Lung (tissue), 11 donors: ENCODE measurements at regions not wholly inside any gene's neighbourhood (a gene's known extent, or its start where the extent isn't known, plus 50 kb on each side); places are given as distances from the start of the nearest gene placed in this dataset.

Source experiments
- ATAC-seq: fragments of 200-7000 bp; cut with Tn5 transposase; one replicate; pipeline ENCODE4 v1.9.1; 2020; ENCODE audit warnings: moderate number of reproducible peaks; ENCODE audit not compliant: insufficient read depth, low FRiP score
- DNase-seq, 3 donors: peaks; one replicate each; pipeline ENCODE4 v3.0.0-alpha.2; 2013 to 2017
- H3K27ac ChIP-seq, 2 donors: one replicate each; pipeline ENCODE4 v1.5.1; 2013; ENCODE audit warnings: mild to moderate bottlenecking in 2 of 2, moderate library complexity in 2 of 2, control low read depth in 1 of 2, inconsistent platforms in 1 of 2, low read depth in 1 of 2, low read length in 1 of 2
- H3K27me3 ChIP-seq, 3 donors: one replicate each; pipeline ENCODE4 v1.5.1; 2013; ENCODE audit warnings: low read length in 2 of 3; ENCODE audit not compliant: control insufficient read depth in 3 of 3, insufficient read depth in 3 of 3
- H3K36me3 ChIP-seq, 4 donors: one replicate each; pipeline ENCODE4 v1.5.1; 2013; ENCODE audit warnings: low read length in 4 of 4, mild to moderate bottlenecking in 1 of 4, moderate library complexity in 1 of 4; ENCODE audit not compliant: control insufficient read depth in 4 of 4, insufficient read depth in 4 of 4
- H3K4me1 ChIP-seq, 5 donors: one replicate each; pipeline ENCODE4 v1.5.1; 2013; ENCODE audit warnings: low read length in 5 of 5, mild to moderate bottlenecking in 2 of 5, moderate library complexity in 1 of 5; ENCODE audit not compliant: control insufficient read depth in 5 of 5, insufficient read depth in 5 of 5
- H3K4me3 ChIP-seq: one replicate; pipeline ENCODE4 v1.5.1; 2013; ENCODE audit warnings: mild to moderate bottlenecking, control low read depth, moderate library complexity
- H3K9ac ChIP-seq, 2 donors: one replicate each; pipeline ENCODE4 v1.5.1; 2013; ENCODE audit warnings: low read length in 2 of 2, control low read depth in 1 of 2; ENCODE audit not compliant: insufficient read depth in 1 of 2
- H3K9me3 ChIP-seq, 4 donors: one replicate each; pipeline ENCODE4 v1.5.1; 2013; ENCODE audit warnings: low read length in 3 of 4, mild to moderate bottlenecking in 1 of 4, moderate library complexity in 1 of 4; ENCODE audit not compliant: control insufficient read depth in 4 of 4, insufficient read depth in 3 of 4
- WGBS, 2 donors: extraction: QIAGEN DNeasy Blood & Tissue Kit; methylation state at CpG; one replicate each; pipeline ENCODE4 v1.1.7; 2013; 5-methylcytosine and 5-hydroxymethylcytosine counted together
- TF ChIP-seq, protein P1 (sequence below): IDR thresholded peaks from 2 replicates; pipeline ENCODE4 v1.5.1; 2012; ENCODE audit warnings: mild to moderate bottlenecking; ENCODE audit errors: control extremely low read depth, extremely low read depth
- donor health status: control.
- donor health status: control.
- donor health status: Bipolar disorder and iron deficiency.
- donor health status: healthy.
- donor health status: DM: yes; HTN: yes; CAD: no.

DNA sequence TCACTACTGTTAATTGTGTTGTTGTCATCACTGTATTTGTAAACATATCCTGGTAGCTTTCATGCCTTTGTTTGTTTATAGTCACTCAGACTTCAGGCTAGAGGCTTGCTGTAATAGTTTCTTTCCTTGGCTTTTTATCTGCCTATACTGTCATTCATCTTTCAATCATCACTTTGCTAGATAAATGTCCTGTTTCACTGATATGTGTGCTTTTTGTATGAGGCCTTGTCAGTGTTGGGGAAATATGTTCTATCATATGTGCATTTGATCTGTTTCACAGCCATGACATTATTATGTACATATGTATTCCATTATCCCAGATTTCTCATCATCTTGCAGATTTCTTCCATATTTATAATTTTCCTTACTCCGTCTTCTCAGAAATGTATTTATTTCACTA is 558.9 kb upstream of the LRFN5 start:
- no peaks in the 10 kb centered on the region for H3K9me3 ChIP-seq
- TF ChIP-seq, protein P1, sequence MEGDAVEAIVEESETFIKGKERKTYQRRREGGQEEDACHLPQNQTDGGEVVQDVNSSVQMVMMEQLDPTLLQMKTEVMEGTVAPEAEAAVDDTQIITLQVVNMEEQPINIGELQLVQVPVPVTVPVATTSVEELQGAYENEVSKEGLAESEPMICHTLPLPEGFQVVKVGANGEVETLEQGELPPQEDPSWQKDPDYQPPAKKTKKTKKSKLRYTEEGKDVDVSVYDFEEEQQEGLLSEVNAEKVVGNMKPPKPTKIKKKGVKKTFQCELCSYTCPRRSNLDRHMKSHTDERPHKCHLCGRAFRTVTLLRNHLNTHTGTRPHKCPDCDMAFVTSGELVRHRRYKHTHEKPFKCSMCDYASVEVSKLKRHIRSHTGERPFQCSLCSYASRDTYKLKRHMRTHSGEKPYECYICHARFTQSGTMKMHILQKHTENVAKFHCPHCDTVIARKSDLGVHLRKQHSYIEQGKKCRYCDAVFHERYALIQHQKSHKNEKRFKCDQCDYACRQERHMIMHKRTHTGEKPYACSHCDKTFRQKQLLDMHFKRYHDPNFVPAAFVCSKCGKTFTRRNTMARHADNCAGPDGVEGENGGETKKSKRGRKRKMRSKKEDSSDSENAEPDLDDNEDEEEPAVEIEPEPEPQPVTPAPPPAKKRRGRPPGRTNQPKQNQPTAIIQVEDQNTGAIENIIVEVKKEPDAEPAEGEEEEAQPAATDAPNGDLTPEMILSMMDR, result no peak
- DNase-seq, result no peak
- H3K36me3 ChIP-seq, result no peaks in the 10 kb centered on the region
- H3K4me1 ChIP-seq, result no peaks in the 10 kb centered on the region
- 0% methylated on average over 1 of the region's 1 CpG for WGBS, 2 donors
- H3K27ac ChIP-seq, result no peak overlapping the region
- no peaks in the 10 kb centered on the region for H3K27me3 ChIP-seq
- ATAC-seq, result no peak
- H3K9ac ChIP-seq, result no peak overlapping the region
- no peak overlapping the region for H3K4me3 ChIP-seq

DNA sequence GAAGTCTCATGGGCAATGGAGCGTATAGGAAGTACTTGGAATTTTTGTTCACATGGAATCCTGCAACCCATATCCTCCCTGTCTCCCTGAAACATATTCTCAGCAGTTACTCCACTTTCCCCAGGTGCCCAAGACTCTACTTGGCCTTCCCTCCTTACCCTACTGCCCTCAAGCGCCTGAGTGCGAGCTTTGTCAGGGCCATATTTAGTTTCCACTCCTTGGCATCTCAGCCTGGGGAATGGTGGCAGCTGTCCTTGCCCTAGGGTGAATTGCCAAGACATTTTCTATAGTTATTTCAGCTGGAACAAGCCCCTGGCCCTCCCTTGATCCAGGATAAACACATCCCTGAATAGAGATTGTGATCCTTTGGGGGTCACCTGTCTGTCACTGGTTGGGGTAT is 569.3 kb upstream of the LRFN5 start:
- Histone ChIP-seq H3K27ac (no peak overlapping the region), H3K9me3 (peaks cover 0 to 2% (median 0%) of the 10 kb centered on the region in 4 donors), H3K4me1 (no peaks in the 10 kb centered on the region), H3K9ac (no peak overlapping the region), H3K27me3 (no peaks in the 10 kb centered on the region), H3K4me3 (no peak overlapping the region), H3K36me3 (no peaks in the 10 kb centered on the region)
- no peak for ATAC-seq
- DNase-seq, result no peak
- TF ChIP-seq, protein P1, result no peak
- WGBS, 2 donors, result 90 to 96% methylated on average over 2 to 3 of the region's 3 CpGs

DNA sequence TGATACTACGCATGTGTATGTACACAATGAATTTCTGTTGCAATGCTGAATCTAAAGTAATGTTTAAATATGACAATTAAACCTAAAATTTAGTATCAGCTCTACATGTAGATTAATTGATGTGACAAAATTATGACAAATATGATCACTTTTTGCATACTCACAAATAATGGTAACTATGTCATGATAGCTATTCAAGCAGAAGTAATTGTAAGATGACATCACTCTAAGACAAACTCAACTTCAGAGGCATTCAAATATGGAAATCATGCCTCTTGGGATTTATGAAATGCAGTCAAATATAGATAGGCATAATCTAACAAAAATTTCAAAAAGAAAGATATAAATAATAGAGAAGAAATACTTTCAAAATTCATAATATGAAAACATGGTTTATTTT is 571.7 kb upstream of the LRFN5 start:
- Histone ChIP-seq H3K9me3 (peaks cover 0 to 2% (median 0%) of the 10 kb centered on the region in 4 donors), H3K27ac (no peak overlapping the region), H3K4me1 (no peaks in the 10 kb centered on the region), H3K36me3 (no peaks in the 10 kb centered on the region), H3K27me3 (no peaks in the 10 kb centered on the region), H3K9ac (no peak overlapping the region), H3K4me3 (no peak overlapping the region)
- 94 to 95% methylated on average over 1 of the region's 1 CpG for WGBS, 2 donors
- TF ChIP-seq, protein P1, result no peak
- DNase-seq (no peak), ATAC-seq (no peak)

DNA sequence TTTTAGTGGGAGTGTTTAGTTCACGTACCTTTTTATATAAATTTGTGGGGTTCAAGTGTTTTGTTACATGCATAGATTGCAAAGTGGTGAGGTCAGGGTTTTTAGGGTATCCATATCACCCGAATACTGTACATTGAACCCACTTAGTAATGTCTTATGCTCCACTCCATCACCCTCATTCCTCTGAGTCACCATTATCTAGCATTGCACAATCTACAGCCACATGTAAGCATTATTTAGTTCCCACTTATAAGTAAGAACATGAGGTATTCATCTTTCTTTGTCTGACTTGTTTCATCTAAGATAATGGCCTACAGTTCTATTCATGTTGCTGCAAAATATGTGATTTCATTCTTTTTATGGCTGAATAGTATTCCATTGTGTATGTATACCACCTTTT is 583.7 kb upstream of the LRFN5 start:
- 81 to 83% methylated on average over 2 of the region's 2 CpGs for WGBS, 2 donors
- no peak overlapping the region for H3K9ac ChIP-seq
- H3K27ac ChIP-seq, result no peak overlapping the region
- DNase-seq (no peak), ATAC-seq (no peak)
- no peaks in the 10 kb centered on the region for H3K4me1 ChIP-seq
- TF ChIP-seq, protein P1, result no peak
- no peaks in the 10 kb centered on the region for H3K36me3 ChIP-seq
- H3K27me3 ChIP-seq, result no peaks in the 10 kb centered on the region
- no peak overlapping the region for H3K4me3 ChIP-seq
- H3K9me3 ChIP-seq, result peaks cover 0 to 2% (median 0%) of the 10 kb centered on the region in 4 donors
